ENCODE measurements at regions not wholly inside any gene's neighbourhood (a gene's known extent, or its start where the extent isn't known, plus 50 kb on each side); places are given as distances from the start of the nearest gene placed in this dataset.
A peak's percentile ranks its signal among the peaks of the same experiment; 100 is the strongest.
"Not testable (repeated sequence)": the region's sequence is repeated elsewhere in the genome, so short reads cannot be mapped to it uniquely, and the experiment has no call there.

DNA sequence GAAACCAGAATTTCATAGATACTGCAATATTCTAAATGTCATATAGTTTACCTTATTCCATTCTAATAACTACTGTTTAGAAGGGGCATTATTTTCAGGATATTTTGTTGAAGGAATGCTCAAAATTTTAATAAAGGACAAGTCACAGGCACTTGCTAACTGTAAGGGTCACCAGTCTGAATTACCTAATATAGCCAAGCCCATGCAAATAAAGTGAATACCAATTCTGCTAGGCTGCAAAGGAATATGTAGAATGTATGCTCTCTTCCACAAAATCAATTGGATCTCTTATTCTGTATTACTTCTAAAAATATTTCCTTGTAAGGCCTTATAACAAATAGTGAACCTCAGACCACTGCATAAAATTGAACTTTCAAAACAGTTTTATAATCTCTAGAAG lies 52.3 kb upstream of the FAT4 start:
- DNase-seq (ENCODE audit: low spot score): no peak

DNA sequence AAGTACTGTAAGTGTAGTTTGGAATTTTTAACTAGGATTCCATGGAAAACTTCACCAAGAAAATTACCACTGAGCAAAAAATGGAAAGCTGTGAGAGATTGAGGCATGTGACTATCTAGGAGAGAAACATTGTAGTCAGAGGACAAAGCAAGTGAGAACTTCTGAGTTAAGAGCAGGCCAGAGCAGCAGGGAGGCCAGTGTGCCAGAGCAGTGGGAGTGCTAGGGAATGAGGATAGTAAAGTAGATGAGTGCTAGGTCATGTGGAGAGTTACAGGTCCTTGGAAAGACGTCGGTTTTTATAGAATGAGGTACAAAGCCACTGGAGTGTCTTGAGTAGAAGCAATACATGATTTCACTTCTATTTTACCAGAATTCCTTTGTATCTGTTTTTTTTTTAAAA lies 52.7 kb upstream of the FAT4 start:
- DNase-seq (ENCODE audit: low spot score): no peak

DNA sequence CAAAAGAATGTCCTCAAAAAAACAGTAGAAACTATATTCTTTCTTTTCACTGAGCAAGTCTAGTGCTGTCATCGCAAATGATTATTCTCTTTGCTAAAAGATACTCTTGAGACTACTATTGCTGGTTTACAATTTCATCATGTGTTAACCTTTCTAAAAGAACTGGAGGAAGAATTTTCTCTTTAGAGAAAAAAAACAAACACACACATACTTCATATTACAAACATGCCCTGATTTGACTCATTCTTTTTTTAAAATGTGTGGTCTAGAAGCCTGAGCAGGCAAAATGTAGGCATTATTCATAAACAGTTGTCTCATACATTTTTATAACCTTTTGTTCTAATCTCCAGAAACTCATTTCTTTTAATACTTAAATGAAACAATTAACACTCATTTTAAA lies 60.6 kb upstream of the FAT4 start:
- DNase-seq (ENCODE audit: low spot score): peak; percentile 18

DNA sequence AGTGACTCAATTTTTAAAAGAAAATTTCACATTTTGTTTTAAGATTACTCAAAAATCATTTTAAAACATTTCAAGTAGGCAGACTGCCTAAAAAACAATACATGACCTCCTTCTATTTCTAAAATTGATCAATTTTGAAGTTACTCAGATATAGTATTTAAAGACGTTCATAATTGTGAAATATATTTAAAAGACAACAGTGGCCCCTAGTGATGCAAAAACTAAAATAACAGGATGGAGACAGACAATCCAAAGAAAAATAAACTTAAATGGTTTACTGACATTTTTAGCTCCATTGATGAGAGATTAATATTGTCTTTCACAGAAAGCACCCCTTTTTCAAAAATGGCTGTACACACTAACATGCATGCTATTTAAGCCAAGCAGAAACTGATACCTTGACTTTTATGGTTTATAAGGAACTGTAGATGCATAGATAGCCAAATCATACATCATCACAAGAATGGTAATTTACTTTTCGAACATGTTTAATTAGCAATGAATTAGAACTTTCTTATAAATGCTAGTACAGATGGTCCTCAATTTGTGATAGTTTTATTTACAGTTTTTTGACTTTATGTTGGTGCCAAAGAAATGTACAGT lies 69.8 kb upstream of the FAT4 start:
- DNase-seq (ENCODE audit: low spot score): no peak

DNA sequence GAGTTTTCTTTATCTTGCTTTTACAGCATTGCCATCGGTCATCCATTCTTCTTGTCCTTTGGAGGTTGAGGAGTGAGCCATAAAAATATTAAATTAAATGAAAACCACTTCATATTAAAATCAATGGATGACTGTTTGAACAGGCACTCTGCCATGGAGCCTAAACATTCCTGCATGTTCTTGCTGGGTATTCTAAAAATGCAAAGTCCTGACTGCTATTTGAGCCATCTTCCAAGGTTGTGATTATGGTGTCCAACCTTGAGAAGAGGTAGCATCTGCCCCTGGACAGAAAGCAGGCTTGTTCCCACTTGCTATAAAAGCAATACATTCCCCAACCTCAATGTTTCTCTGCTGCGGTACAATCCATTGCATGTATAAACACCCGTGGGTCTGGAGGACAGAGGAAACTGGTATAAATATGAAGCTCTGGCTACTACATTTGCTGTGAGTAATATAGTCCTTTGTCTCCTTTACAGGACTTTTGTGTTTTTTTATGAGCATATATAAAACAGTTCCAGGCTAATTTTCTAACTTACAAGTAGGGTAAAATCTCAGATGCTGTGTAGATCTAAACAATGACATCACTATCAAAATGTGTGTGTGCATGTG lies 70.9 kb upstream of the FAT4 start:
- no peak for DNase-seq (ENCODE audit: low spot score)

DNA sequence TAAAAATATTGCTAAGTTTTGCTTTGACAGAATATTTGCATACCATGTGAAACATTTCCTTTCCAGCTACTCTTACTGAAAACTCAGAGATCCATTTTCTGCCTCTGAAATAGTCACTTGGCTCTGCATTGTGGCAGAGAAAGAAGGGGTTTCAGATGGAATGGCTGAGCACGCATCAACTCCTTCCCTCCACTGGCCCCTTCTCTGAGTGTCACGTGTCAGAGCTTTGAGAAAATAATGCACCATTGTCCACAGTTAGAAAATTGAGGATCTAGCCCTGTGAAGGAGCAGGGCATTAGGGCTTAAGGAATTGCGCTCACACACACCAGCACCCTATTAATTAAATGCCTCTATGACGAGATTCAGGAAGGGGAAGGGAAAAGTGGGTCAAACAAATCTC lies 78.8 kb upstream of the FAT4 start:
- DNase-seq (ENCODE audit: low spot score): no peak

DNA sequence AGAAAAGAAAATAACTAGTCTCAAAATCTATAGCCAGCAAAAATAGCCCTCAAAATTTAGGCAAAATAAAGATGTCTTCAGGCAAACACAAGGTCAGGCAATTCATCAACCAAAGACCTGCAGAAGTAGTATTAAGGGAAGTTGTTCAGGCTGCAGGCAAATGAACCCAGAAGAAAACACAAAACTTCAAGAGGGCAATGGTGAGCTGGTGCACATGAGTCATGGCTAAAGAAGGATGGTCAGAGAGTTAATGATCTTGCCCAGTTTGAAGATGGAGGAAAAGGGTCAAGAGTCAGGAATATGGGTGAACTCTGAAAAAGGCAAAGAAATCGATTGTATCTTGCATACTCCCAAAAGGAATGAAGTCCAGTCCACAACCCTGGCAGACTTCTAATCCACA lies 83.1 kb upstream of the FAT4 start:
- no peak for DNase-seq (ENCODE audit: low spot score)

DNA sequence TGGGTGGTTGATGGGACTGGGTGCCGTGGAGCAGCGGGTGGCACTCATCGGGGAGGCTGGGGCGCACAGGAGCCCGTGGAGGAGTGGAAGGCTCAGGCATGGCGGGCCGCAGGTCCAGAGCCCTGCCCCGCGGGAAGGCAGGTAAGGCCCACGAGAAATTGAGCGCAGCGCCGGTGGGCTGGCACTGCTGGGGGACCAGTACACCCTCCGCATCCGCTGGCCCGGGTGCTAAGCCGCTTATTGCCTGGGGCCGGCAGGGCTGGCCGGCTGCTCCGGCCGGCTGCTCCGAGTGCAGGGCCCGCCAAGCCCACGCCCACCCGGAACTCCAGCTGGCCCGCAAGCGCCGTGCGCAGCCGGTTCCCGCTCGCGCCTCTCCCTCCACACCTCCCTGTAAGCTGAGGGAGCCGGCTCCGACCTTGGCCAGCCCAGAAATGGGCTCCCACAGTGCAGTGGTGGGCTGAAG lies 85.1 kb upstream of the FAT4 start:
- no peak for DNase-seq (ENCODE audit: low spot score)

DNA sequence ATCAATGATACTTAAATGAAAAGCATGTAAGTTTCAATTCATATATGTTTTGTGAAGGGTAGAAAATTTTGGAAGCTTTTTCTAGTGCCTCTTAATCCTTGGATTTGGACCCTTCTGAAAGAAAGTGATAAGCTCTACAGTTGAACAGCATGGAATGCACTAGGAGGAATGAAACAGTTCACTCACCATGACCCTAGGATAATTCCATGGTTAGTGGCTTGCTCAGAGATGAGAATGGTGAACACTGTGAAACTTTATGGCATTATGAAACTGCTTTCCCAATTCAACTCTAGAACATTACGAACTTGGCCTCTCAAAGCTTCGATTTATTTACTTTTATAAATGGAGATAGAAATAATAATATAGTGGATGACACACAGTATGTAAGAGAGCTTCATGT lies 88.9 kb upstream of the FAT4 start:
- no peak for DNase-seq (ENCODE audit: low spot score)

DNA sequence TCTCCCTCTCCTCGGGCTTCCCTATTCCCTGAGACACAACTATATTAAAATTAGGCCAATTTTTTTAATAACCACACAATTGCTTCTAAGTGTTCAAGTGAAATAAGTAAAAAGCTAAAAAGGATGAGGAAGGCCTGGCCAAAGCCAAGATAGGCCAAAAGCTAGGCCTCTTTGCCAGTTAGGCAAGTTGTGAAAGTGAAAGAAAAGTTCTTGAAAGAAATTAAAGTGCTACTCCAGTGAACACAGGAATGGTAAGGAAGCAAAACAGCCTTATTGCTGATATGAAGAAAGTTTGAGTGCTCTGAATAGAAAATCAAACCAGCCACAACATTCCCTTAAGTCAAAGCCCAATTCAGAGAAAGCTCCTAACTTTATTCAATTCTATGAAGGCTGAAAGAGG lies 114.2 kb upstream of the FAT4 start:
- DNase-seq (ENCODE audit: low spot score): no peak

DNA sequence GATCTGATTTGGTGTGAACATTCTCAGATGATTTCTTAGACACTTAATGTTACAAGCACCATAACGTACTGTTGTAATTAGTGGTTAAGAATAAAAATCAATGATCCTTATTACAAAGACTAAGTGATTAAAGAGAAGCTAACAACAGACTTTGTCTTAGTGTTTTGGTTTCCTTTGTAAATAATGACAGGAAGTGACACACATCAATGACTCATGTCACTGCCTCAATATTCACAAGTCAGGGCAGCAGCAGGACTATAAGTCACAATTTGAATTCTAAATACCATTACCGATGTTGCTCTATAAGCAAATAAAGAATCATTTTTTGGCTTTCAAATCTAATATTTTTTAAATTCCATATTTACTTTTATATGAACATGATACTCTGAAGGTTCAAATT lies 115.8 kb upstream of the FAT4 start:
- DNase-seq (ENCODE audit: low spot score): no peak

DNA sequence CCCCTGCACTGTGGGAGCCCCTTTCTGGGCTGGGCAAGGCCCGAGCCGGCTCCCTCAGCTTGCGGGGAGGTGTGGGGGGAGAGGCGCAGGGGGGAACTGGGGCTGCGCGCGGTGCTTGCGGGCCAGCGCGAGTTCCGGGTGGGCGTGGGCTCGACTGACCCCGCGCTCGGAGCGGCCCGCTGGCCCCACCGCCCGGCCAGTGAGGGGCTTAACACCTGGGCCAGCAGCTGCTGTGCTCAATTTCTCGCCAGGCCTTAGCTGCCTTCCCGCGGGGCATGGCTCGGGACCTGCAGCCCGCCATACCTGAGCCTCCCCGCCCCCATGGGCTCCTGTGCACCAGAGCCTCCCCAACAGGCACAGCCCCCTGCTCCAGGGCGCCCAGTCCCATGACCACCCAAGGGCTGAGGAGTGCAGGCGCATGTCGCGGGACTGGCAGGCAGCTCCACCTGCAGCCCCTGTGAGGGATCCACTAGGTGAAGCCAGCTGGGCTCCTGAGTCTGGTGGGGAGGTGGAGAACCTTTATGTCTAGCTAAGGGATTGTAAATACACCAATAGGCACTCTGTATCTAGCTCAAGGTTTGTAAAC lies 122.8 kb upstream of the FAT4 start:
- not testable (repeated sequence) for DNase-seq (ENCODE audit: low spot score)

DNA sequence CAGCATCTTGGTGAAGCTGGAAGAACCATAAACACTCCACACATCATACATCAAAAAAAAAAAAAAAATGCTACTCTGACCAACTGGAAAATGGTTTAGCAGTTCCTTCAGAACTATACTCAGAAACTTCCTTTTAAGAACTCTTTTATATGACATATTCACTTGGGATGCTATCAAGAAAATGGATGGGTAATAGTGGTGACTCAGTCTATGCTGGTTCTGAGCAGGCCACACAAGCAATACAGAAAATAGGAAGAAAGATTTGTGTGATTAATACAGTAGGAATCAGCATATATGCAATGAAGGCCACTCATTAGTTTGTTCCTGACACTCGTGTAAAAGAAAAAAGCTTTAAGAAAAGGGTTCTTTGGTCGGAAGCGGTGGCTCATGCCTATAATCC lies 123.5 kb upstream of the FAT4 start:
- peak; percentile 11 for DNase-seq (ENCODE audit: low spot score)

DNA sequence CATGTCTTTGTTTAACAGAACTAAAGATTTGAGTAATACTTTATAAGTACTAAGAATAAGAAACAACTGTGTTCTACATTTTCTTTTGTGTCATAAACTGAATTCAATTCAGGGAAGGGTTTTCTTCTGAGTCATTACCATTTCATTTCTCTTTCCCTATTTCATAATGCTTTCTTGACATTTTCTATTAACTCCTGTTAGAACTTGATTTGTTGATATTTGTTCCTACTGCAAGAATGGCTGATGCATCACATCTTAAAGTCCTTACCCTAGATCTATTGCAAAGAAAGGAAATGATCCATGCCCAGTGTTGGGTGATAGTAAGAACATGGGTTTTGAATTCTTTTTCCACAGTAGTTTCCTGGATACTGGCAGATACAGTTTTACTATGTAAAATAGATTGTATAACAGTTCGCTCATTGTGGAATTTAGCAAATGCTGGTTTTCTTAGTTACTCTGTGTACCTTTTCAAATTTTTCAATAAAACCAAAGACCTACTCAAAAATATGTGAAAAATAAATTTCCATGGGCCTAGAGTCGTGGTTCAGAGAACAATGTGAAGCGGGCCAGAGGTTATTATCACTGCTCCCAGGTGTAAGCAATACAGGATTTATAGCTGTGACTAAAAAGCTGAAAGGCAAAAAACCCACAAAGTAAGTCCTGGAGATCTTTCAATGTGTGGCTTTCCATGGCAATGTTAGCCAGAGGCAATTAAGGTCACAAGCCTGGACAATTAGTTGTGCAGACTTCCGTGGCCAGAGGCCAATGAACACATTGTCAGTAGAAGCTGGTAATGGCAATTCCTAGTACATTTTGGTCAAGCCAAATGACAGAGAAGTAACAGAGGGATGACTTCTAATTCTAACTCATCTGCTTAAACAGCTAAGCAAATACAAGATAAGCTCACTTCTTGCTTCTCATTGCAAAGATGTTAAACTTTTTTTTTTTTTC lies 127.3 kb upstream of the FAT4 start:
- no peak for DNase-seq (ENCODE audit: low spot score)

DNA sequence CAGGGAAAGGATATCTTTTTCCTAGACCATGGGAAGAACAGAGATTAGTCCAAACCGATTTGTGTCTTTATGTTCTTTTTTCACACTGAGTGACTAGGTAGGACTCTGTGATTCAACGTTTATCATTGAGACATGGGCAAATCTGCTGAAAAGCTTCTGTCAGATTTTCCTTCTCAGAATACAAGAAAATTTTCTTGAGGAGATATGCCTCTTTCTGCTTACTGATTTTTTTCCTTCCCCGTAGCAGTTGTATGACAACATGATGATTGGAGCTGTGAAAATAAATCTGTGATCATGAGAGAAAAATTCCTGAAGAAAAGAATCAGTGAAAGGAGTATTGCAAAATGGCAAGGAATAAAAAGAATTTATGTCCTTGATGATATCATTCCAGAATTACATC lies 130.6 kb upstream of the FAT4 start:
- no peak for DNase-seq (ENCODE audit: low spot score)

DNA sequence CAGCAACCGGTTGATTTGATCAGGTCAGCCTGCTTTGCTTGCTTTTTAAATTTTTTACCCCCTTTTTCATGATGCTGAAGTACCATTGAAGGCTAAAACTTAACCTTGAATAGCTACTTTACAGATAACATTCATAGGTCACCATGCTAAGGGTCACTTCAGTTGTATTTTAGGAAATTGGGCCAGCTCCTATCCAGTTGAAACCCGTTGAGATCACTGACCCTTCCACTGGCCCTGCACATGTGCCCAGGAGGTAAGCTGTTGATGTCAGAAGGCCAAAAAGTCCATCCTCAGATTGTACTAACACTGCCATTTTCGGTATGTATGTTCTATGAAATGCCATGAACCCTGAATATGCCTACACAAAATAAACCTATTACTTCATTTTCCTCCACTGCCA lies 133.0 kb upstream of the FAT4 start:
- no peak for DNase-seq (ENCODE audit: low spot score)

DNA sequence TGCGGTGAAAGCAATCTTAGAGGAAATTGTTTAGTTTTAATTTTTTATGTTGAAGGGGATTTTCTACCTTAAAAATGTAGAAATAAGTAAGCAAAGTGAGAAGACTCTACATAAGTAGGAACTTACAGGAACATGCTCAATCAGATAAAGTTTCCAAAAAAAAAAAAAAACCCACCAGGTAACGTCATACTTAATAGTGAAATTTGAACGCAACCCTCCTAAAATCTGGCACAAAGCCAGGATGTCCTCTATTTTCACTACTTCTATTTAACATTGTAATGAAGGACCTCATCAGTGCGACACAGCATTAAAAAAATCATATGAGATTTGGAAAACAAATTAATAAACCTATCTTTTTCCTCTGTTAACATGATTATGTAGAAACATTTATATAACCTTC lies 135.0 kb upstream of the FAT4 start:
- DNase-seq (ENCODE audit: low spot score): no peak

DNA sequence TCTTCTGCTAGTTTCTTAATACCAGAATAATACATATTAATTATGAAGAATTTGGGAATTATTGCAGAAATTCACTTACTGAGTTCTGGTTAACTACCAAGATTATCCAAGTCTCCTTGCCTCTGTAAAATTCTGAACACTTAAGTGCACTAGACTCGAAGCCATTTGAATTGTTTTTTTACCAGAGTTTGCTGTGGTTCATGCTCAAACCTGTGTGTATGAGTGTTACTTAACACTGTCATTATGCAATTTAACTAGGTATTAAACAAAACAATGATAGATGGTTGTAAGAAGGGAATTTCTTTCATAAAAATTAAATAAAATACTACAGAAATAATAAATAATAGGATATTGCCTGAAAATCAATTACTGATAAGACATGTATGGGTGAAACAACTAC lies 145.6 kb upstream of the FAT4 start:
- DNase-seq (ENCODE audit: low spot score): no peak

DNA sequence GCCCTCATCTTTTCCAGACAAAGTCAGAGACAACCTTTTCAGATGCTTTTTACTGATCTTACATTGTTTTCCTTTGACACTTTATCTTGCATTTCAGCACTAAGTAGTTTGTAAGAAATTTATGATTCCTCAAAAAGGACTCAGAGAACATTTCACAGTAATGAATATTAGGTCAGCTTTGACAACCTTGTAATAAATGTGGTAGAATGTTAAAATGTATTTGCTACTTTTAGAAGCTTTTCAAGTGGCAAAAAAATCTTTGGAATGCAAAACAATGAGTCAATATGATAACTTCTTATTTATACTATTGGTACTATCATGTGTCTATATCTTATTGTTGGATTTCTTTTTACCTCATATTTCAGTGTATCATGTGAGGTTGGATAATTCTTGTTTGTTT lies 146.2 kb upstream of the FAT4 start:
- DNase-seq (ENCODE audit: low spot score): no peak

DNA sequence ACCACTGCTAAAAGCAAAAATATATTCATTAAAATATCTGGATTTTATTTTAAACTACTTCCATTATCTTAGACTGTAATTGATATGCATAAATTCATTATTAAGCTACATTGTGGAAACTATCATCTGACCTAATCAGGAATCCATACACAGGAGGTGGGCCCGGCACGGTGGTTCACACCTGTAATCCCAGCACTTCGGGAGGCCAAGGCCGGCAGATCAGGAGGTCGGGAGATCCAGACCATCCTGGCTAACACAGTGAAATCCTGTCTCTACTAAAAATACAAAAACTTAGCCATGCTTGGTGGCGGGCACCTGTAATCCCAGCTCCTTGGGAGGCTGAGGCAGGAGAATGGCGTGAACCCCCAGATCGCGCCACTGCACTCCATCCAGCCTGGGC lies 148.7 kb upstream of the FAT4 start:
- not testable (repeated sequence) for DNase-seq (ENCODE audit: low spot score)

DNA sequence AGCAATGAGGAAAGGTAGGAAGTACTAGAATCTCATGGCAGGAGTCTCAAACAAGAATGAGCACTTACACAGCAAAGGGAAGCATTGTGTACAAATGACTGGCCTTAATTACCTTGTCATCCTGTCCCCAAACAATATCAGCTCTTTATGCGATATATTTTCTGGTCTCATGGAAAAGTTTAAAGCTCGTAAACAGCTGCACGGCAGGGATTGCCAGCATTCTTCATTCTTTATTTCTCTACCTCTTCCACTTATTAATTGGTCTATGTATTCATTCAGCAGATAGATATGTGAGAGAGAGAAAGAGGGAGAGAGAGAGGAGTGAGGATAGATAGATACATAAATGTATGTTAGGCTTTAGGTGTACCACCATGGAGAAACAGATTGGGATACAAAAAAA lies 155.8 kb upstream of the FAT4 start:
- DNase-seq (ENCODE audit: low spot score): no peak

DNA sequence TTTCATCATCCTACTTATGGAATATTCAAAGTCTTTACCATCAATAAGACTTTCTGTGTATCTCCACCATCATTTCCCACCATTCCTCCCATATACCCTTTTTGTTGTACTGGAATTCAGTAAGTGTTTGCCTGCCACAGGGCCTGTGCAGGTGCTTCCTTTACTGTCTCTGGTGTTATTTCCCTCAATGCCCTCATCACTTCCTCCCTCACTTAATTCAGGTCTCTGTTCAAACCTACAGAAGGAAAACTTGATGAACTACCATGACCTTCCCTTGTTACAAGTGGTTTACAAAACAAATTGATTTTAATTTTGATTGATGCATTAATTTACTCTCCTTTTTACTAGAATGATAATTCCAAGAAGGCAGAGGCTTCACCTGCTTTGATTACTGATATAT lies 159.5 kb upstream of the FAT4 start:
- DNase-seq (ENCODE audit: low spot score): no peak

DNA sequence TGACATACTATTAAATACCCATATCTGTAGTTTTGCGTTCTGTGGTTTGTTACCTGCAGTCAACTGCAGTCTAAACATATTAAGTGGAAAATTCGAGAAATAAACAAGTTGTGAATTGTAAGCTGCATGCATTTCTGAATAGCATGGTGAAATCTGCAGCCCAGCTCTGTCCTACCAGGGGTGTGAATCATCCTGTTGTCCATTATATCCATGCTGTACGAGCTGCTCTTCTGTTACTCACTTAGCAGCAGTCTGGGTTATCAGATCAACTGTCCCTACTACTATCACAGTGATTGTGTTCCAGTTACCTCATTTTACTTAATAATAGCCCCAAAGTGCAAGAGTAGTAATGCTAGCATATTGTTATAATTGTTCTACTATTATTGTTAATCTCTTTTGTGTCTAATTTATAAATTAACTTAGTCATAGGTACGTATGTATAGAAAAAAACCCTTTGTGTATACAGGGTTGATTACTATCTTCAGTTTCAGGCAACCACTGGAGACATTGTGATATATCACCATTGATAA lies 173.7 kb upstream of the FAT4 start:
- no peak for DNase-seq (ENCODE audit: low spot score)

Measured in hepatic stellate cell (primary cell).